IMR-90 (cell line): ENCODE measurements at regions not wholly inside any gene's neighbourhood (a gene's known extent, or its start where the extent isn't known, plus 50 kb on each side); places are given as distances from the start of the nearest gene placed in this dataset.

ENCODE experiments used
- ATAC-seq: fragments of 200-7000 bp; cut with Tn5 transposase; 2 replicates; pipeline ENCODE4 v1.9.1; 2020; ENCODE audit warnings: low read depth, mild to moderate bottlenecking, moderate library complexity
- BruUV-seq: library from RNA; stranded (reverse); fragments of 400-500 nt; replicated peaks from 2 replicates; lab custom pipeline; 2021; lab: Mats Ljungman, UMichigan
- CTCF ChIA-PET: fragments of 300-600 bp; formaldehyde crosslinking; extraction: SDS; loops from one replicate; lab custom pipeline; 2021; ENCODE audit warnings: antibody characterized with exemption; lab: Yijun Ruan, JAX
- POLR2A ChIA-PET: fragments of 300-600 bp; sonication (Branson Sonifier 250); formaldehyde crosslinking; loops from one replicate; lab custom pipeline; 2022; ENCODE audit warnings: antibody characterized with exemption; ENCODE audit not compliant: unreplicated experiment; lab: Charles Lee
- DNase-seq: peaks from one replicate; pipeline ENCODE4 v3.0.0; 2013
- H2AFZ ChIP-seq: replicated peaks from 2 replicates; pipeline ENCODE3; 2013; ENCODE audit warnings: low read length, mild to moderate bottlenecking; ENCODE audit not compliant: poor library complexity
- H2AK5ac ChIP-seq: 2 replicates; pipeline ENCODE4 v1.6.1; 2013; ENCODE audit warnings: low read depth, low read length, inconsistent platforms
- H2AK9ac ChIP-seq: replicated peaks from 2 replicates; pipeline ENCODE3; 2013; ENCODE audit warnings: mild to moderate bottlenecking, low read depth, low read length, moderate library complexity; ENCODE audit not compliant: poor library complexity
- H2BK120ac ChIP-seq: 2 replicates; pipeline ENCODE4 v1.6.1; 2013; ENCODE audit warnings: low read depth, low read length, inconsistent platforms
- H2BK15ac ChIP-seq: 3 replicates; pipeline ENCODE4 v1.6.1; 2013; ENCODE audit warnings: low read depth, low read length, inconsistent platforms
- H2BK20ac ChIP-seq: 2 replicates; pipeline ENCODE4 v1.6.1; 2013; ENCODE audit warnings: low read depth, mild to moderate bottlenecking, inconsistent platforms, low read length, moderate library complexity
- H2BK5ac ChIP-seq: 2 replicates; pipeline ENCODE4 v1.6.1; 2013; ENCODE audit warnings: mild to moderate bottlenecking, low read depth, low read length, inconsistent platforms; ENCODE audit not compliant: poor library complexity, severe bottlenecking
- H3K14ac ChIP-seq: replicated peaks from 2 replicates; pipeline ENCODE4 v1.6.1; 2013; ENCODE audit warnings: low read depth, low read length, inconsistent platforms
- H3K18ac ChIP-seq: 2 replicates; pipeline ENCODE4 v1.6.1; 2013; ENCODE audit warnings: low read depth, low read length, control low read depth
- H3K23ac ChIP-seq: 2 replicates; pipeline ENCODE4 v1.6.1; 2013; ENCODE audit warnings: low read depth, low read length, inconsistent platforms
- H3K27ac ChIP-seq: 2 replicates; pipeline ENCODE4 v1.5.1; 2013; ENCODE audit warnings: mild to moderate bottlenecking, control low read depth, low read length; ENCODE audit not compliant: insufficient read depth
- H3K27me3 ChIP-seq: 2 replicates; pipeline ENCODE4 v1.6.1; 2013; ENCODE audit warnings: low read length; ENCODE audit not compliant: control insufficient read depth, insufficient read depth
- H3K36me3 ChIP-seq: 2 replicates; pipeline ENCODE4 v1.6.1; 2013; ENCODE audit warnings: low read length, mixed read lengths; ENCODE audit not compliant: control insufficient read depth, insufficient read depth
- H3K4ac ChIP-seq: 2 replicates; pipeline ENCODE4 v1.6.1; 2013; ENCODE audit warnings: low read depth, low read length, inconsistent platforms
- H3K4me1 ChIP-seq: 2 replicates; pipeline ENCODE4 v1.6.1; 2013; ENCODE audit warnings: low read length, mixed read lengths; ENCODE audit not compliant: control insufficient read depth, insufficient read depth
- H3K4me2 ChIP-seq: 2 replicates; pipeline ENCODE4 v1.6.1; 2013; ENCODE audit warnings: low read depth, mild to moderate bottlenecking, control low read depth, low read length, moderate library complexity
- H3K4me3 ChIP-seq: 2 replicates; pipeline ENCODE4 v1.5.1; 2013; ENCODE audit warnings: low read depth, mild to moderate bottlenecking, control low read depth, low read length, moderate library complexity; ENCODE audit not compliant: insufficient read depth
- H3K56ac ChIP-seq: 2 replicates; pipeline ENCODE4 v1.6.1; 2013; ENCODE audit warnings: low read length, inconsistent platforms; ENCODE audit not compliant: insufficient read depth; ENCODE audit errors: extremely low read depth
- H3K79me1 ChIP-seq, 2 experiments: 2 replicates each; pipeline ENCODE4 v1.6.1; 2013; ENCODE audit warnings: low read length in 2 of 2, inconsistent platforms in 1 of 2, low read depth in 1 of 2
- H3K9ac ChIP-seq: 2 replicates; pipeline ENCODE4 v1.6.1; 2013; ENCODE audit warnings: low read depth, low read length, control low read depth
- H3K9me1 ChIP-seq: 2 replicates; pipeline ENCODE4 v1.6.1; 2013; ENCODE audit warnings: low read length, inconsistent platforms; ENCODE audit not compliant: insufficient read depth
- H3K9me3 ChIP-seq: 2 replicates; pipeline ENCODE4 v1.6.1; 2013; ENCODE audit warnings: low read length; ENCODE audit not compliant: control insufficient read depth, insufficient read depth
- H4K20me1 ChIP-seq: 2 replicates; pipeline ENCODE4 v1.6.1; 2013; ENCODE audit warnings: low read length, inconsistent platforms; ENCODE audit not compliant: insufficient read depth
- H4K5ac ChIP-seq: 2 replicates; pipeline ENCODE4 v1.6.1; 2013; ENCODE audit warnings: mild to moderate bottlenecking, low read depth, low read length, control low read depth
- H4K8ac ChIP-seq, 2 experiments: 2 replicates each; pipeline ENCODE4 v1.6.1; 2013; ENCODE audit warnings: low read depth in 2 of 2, low read length in 2 of 2, control low read depth in 1 of 2, inconsistent platforms in 1 of 2
- H4K91ac ChIP-seq: 2 replicates; pipeline ENCODE4 v1.6.1; 2013; ENCODE audit warnings: low read depth, low read length, inconsistent platforms; ENCODE audit not compliant: insufficient read depth
- FOS ChIP-seq: fragments of 150-350 bp; IDR thresholded peaks from 2 replicates; pipeline ENCODE4 v1.6.1; 2016; ENCODE audit warnings: low read depth, low read length
- MAZ ChIP-seq: IDR thresholded peaks from 2 replicates; pipeline ENCODE4 v1.6.1; 2012; ENCODE audit warnings: low read depth, mild to moderate bottlenecking, low read length, improper control_type of control experiment, moderate library complexity, borderline replicate concordance
- NFE2L2 ChIP-seq: fragments of 150-350 bp; IDR thresholded peaks from 2 replicates; pipeline ENCODE4 v1.6.1; 2016; ENCODE audit warnings: low read depth, mild to moderate bottlenecking, low read length
- RAD21 ChIP-seq: IDR thresholded peaks from 2 replicates; pipeline ENCODE4 v1.6.1; 2012; ENCODE audit warnings: low read length, improper control_type of control experiment
- RFX5 ChIP-seq: IDR thresholded peaks from 2 replicates; pipeline ENCODE4 v1.8.0; 2012; ENCODE audit warnings: low read depth, mild to moderate bottlenecking, low read length, moderate library complexity
- WGBS, 2 experiments: methylation state at CpG; one replicate each; pipeline versions ENCODE4 v1.1.5 to v1.1.7; 2013; ENCODE audit warnings: missing lambda C conversion rate in 2 of 2; ENCODE audit not compliant: insufficient read length in 1 of 2; ENCODE audit errors: extremely low coverage in 2 of 2; 5-methylcytosine and 5-hydroxymethylcytosine counted together
- dilution Hi-C: fragments of 300-500 bp; cut with HindIII; formaldehyde crosslinking; loops from one replicate; pipeline ENCODE4 v1.14.3; 2018; ENCODE audit warnings: low sequenced_read_pairs; ENCODE audit not compliant: unreplicated experiment
- in situ Hi-C: fragments of 300-500 bp; cut with MboI; formaldehyde crosslinking; loops from 3 replicates; pipeline ENCODE4 v1.14.3; 2019; ENCODE audit warnings: low sequenced_read_pairs, inconsistent platforms, mixed read lengths
- intact Hi-C: fragments of 100-400 bp; cut with micrococcal nuclease; formaldehyde crosslinking; loops from 2 replicates; pipeline ENCODE4 v1.10.0; 2022
- TF ChIP-seq, protein P1 (sequence below): fragments of 150-350 bp; IDR thresholded peaks from 2 replicates; pipeline ENCODE4 v1.6.1; 2017; ENCODE audit warnings: mild to moderate bottlenecking, antibody characterized with exemption, low read length, low read depth

DNA sequence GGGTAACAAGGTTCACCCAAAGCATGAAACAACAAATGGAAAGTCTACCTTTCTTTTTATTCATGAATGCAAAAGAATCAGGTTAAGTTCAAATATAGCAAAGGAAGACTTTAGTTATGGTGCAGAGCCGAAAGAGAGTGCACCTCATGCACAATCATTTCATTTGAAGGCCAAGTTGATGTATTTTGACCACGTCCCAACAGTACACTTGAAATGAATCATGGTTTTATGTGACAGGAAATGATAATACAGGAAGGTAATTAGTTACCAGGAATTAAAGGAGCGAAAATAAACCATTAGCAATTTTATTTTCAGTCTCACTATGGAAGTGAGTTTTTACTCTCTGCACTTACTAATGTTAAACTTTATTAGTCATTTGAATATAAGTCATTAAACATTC, 281.2 kb upstream of the DIAPH2 start:
- Histone ChIP-seq H3K79me1 (no peaks in the 10 kb centered on the region), H3K4me3 (no peak overlapping the region), H3K4me2 (no peak overlapping the region), H4K20me1 (no peaks in the 10 kb centered on the region; the same call in 1 of the 2 replicates), H2BK20ac (no peak overlapping the region), H3K4ac (no peak overlapping the region), H3K27me3 (no peaks in the 10 kb centered on the region), H3K4me1 (no peaks in the 10 kb centered on the region; the same call in 1 of the 2 replicates), H4K8ac (no peak overlapping the region), H2BK15ac (no peak overlapping the region), H3K9ac (no peak overlapping the region), H3K27ac (no peak overlapping the region), H2BK120ac (no peak overlapping the region), H3K9me3 (no peaks in the 10 kb centered on the region), H2AK9ac (no peak overlapping the region), H3K14ac (no peak overlapping the region), H2AK5ac (no peak overlapping the region), H2BK5ac (no peak overlapping the region), H4K91ac (no peak overlapping the region), H3K36me3 (no peaks in the 10 kb centered on the region), H4K5ac (no peak overlapping the region), H3K18ac (no peak overlapping the region), H3K23ac (no peak overlapping the region), H3K9me1 (no peaks in the 10 kb centered on the region; the same call in 1 of the 2 replicates), H3K56ac (no peak overlapping the region), H2AFZ (no peak overlapping the region)
- DNase-seq = no peak
- dilution Hi-C loops = no loop called here
- intact Hi-C loops = no loop called here
- no peak for ATAC-seq
- TF ChIP-seq RAD21 (no peak), MAZ (no peak), FOS (no peak), NFE2L2 (no peak), RFX5 (no peak)
- TF ChIP-seq, protein P1, sequence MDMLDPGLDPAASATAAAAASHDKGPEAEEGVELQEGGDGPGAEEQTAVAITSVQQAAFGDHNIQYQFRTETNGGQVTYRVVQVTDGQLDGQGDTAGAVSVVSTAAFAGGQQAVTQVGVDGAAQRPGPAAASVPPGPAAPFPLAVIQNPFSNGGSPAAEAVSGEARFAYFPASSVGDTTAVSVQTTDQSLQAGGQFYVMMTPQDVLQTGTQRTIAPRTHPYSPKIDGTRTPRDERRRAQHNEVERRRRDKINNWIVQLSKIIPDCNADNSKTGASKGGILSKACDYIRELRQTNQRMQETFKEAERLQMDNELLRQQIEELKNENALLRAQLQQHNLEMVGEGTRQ = no peak
- ChIA-PET CTCF (interaction anchor here (0.7 kb wide), 1 partner anchor 18 kb away, joined by 3 read pairs; no protein-coding TSS in a partner anchor), POLR2A (no interaction called here)
- no TSS peak for BruUV-seq
- in situ Hi-C loops = no loop called here
- WGBS, 2 experiments = no CpG with 5 or more reads among the region's 3 CpGs
